ENCODE measurements at regions not wholly inside any gene's neighbourhood (a gene's known extent, or its start where the extent isn't known, plus 50 kb on each side); places are given as distances from the start of the nearest gene placed in this dataset.

DNA sequence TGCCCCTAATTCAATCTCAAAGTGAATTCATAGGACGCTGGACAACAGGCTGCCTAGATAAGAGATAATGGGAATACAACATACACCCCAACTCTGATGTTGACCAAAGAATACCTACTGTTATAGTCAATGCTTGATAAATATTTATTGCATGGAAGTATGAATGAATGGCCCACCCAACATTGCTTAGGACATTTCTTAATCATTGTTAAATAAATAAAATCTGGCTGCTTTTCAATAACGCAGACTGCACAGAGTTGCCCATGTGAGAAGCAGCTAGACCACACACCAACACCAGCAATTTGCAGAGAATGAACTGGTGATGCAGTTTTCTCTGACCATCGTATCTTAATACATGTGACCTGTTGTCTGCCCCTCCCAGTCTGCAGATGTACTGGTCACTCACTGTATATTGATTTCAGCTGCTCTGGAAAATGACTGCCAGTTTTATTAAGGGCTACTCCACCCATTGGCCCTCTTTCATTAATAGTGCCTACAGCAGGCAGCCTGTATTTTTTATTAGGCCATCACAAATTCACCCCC lies 236.2 kb upstream of the WWC1 start:
- Histone ChIP-seq H3K4me3 (ENCODE audit: low read length in 3 of 3) (no peak overlapping the region), H3K9ac (ENCODE audit: low read depth in 1 of 3, low read length in 3 of 3) (no peak overlapping the region), H3K27me3 (ENCODE audit: control insufficient read depth in 3 of 3, insufficient read depth in 3 of 3, low read length in 3 of 3) (no peaks in the 10 kb centered on the region), H3K4me1 (ENCODE audit: control insufficient read depth in 3 of 3, insufficient read depth in 3 of 3, low read length in 3 of 3) (no peaks in the 10 kb centered on the region), H3K9me3 (ENCODE audit: control insufficient read depth in 3 of 3, low read length in 3 of 3) (no peaks in the 10 kb centered on the region), H3K27ac (ENCODE audit: low read depth, low read length) (no peak overlapping the region), H3K36me3 (ENCODE audit: control insufficient read depth in 3 of 3, insufficient read depth in 3 of 3, low read length in 3 of 3) (no peaks in the 10 kb centered on the region)

DNA sequence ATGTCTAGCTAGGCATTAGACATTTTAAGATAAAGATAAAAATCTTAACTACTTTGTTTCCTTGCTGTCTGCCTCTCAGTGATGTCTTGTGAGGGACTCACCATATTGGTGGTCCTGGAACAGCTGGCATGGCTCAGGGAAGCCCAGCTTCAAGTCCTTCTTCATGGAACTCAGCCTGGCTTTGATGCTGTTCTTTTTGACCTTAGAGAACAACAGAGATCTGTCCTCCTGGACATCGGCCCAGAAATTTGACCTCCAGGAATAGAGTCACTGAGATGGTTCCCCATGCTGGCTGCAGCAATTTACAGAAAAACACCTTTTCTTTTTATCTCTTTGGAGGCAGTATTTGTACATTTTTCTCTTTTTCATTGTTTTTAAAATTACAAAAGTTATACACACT lies 235.5 kb upstream of the WWC1 start:
- Histone ChIP-seq H3K27me3 (ENCODE audit: control insufficient read depth in 3 of 3, insufficient read depth in 3 of 3, low read length in 3 of 3) (no peaks in the 10 kb centered on the region), H3K4me3 (ENCODE audit: low read length in 3 of 3) (no peak overlapping the region), H3K9ac (ENCODE audit: low read depth in 1 of 3, low read length in 3 of 3) (no peak overlapping the region), H3K27ac (ENCODE audit: low read depth, low read length) (no peak overlapping the region), H3K36me3 (ENCODE audit: control insufficient read depth in 3 of 3, insufficient read depth in 3 of 3, low read length in 3 of 3) (no peaks in the 10 kb centered on the region), H3K9me3 (ENCODE audit: control insufficient read depth in 3 of 3, low read length in 3 of 3) (no peaks in the 10 kb centered on the region), H3K4me1 (ENCODE audit: control insufficient read depth in 3 of 3, insufficient read depth in 3 of 3, low read length in 3 of 3) (no peaks in the 10 kb centered on the region)

DNA sequence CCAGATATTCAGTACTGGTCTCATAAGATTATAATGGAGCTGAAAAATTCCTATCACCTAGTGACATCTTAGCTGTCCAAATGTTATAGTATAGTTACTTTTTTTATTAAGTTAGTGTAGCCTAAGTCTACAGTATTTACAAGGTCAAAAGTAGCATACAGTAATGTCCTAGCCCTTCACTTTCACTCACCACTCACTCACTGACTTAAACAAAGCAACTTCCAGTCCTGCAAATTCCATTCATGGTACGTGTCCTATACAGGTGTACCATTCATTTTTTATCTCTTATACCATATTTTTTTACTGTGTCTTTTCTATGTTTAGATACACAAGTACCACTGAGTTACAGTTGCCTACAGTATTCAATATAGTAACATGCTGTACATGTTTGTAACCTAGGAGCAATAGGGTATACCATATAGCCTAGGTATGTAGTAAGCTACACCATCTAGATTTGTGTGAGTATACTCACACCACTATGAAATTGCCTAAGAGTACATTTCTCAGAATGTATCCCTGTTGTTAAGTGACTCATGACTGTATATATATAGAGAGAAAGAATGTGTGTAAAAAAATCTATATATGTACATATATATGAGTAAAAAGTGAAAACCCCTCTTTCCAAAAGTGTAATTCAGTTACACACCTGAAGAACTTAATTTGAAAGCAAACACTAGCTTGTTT lies 234.8 kb upstream of the WWC1 start:
- no peak overlapping the region for H3K27ac ChIP-seq (ENCODE audit: low read depth, low read length)
- no peaks in the 10 kb centered on the region for H3K36me3 ChIP-seq (ENCODE audit: control insufficient read depth in 3 of 3, insufficient read depth in 3 of 3, low read length in 3 of 3)

DNA sequence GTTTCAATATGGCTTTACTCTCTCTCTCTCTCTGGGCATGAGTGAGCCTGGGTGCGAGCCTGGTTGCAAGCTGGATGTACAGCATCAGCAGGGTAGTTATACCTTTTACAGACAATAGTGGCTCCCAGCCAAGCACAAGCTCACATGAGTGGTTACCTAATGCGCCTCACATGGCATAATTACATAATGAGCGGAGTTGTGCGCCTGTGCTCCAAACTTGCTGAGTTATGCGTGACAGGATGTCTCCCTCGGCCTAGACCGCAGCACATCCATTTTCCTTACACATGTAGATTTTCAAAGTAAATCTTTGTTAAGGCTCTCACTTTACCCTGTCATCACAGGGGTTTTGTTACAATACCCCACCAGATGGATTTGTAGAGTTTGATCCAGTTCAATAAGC lies 233.5 kb upstream of the WWC1 start:
- H3K4me1 ChIP-seq (ENCODE audit: control insufficient read depth in 3 of 3, insufficient read depth in 3 of 3, low read length in 3 of 3) = no peaks in the 10 kb centered on the region
- no peak overlapping the region for H3K4me3 ChIP-seq (ENCODE audit: low read length in 3 of 3)
- no peaks in the 10 kb centered on the region for H3K36me3 ChIP-seq (ENCODE audit: control insufficient read depth in 3 of 3, insufficient read depth in 3 of 3, low read length in 3 of 3)
- H3K9ac ChIP-seq (ENCODE audit: low read depth in 1 of 3, low read length in 3 of 3) = no peak overlapping the region
- H3K27ac ChIP-seq (ENCODE audit: low read depth, low read length) = no peak overlapping the region
- H3K9me3 ChIP-seq (ENCODE audit: control insufficient read depth in 3 of 3, low read length in 3 of 3) = no peaks in the 10 kb centered on the region
- no peaks in the 10 kb centered on the region for H3K27me3 ChIP-seq (ENCODE audit: control insufficient read depth in 3 of 3, insufficient read depth in 3 of 3, low read length in 3 of 3)

More for the DNA sequence above, 234.8 kb upstream of the WWC1 start:
- Histone ChIP-seq H3K4me1 (ENCODE audit: control insufficient read depth in 3 of 3, insufficient read depth in 3 of 3, low read length in 3 of 3) (no peaks in the 10 kb centered on the region), H3K9me3 (ENCODE audit: control insufficient read depth in 3 of 3, low read length in 3 of 3) (no peaks in the 10 kb centered on the region), H3K9ac (ENCODE audit: low read depth in 1 of 3, low read length in 3 of 3) (no peak overlapping the region), H3K27me3 (ENCODE audit: control insufficient read depth in 3 of 3, insufficient read depth in 3 of 3, low read length in 3 of 3) (no peaks in the 10 kb centered on the region), H3K4me3 (ENCODE audit: low read length in 3 of 3) (no peak overlapping the region)

DNA sequence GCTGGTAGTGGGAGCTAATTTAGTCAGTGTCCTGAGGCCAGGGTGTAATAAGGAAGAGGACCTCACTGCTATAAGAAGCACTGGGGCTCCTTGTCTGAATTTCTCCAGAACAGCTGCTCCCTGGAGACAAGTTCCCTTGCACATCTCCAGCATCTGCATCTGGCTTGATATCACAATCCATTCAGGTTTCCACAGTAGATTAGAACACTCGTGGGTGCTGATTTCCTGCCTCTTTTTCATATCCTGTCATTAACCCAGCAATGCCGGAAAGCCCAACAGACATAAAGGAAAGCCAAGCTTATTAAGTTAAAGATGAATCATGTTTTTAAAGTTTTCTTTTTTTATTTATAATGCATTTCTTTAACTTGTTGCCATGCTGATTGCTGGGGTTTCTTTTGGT lies 232.3 kb upstream of the WWC1 start:
- H3K36me3 ChIP-seq (ENCODE audit: control insufficient read depth in 3 of 3, insufficient read depth in 3 of 3, low read length in 3 of 3) = no peaks in the 10 kb centered on the region
- H3K27me3 ChIP-seq (ENCODE audit: control insufficient read depth in 3 of 3, insufficient read depth in 3 of 3, low read length in 3 of 3) = no peaks in the 10 kb centered on the region
- H3K9me3 ChIP-seq (ENCODE audit: control insufficient read depth in 3 of 3, low read length in 3 of 3) = no peaks in the 10 kb centered on the region
- H3K4me1 ChIP-seq (ENCODE audit: control insufficient read depth in 3 of 3, insufficient read depth in 3 of 3, low read length in 3 of 3) = no peaks in the 10 kb centered on the region
- no peak overlapping the region for H3K4me3 ChIP-seq (ENCODE audit: low read length in 3 of 3)
- H3K9ac ChIP-seq (ENCODE audit: low read depth in 1 of 3, low read length in 3 of 3) = no peak overlapping the region
- no peak overlapping the region for H3K27ac ChIP-seq (ENCODE audit: low read depth, low read length)

DNA sequence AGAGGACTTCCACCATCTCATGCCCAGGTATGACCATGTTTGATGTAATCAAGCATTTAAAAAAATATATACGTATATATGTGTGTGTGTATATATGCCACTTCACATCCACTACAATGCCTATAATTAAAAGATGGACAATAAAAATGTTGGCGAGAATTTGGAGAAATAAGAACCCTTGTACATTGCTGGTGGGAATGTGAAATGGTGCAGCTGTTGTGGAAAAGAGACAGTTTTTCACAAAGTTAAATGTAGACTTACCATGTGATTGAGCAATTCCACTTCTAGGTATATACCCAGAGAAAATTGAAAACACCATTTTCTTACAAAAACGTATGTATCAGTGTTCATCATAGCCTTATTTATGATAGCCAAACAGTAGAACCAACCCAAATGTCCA lies 229.2 kb upstream of the WWC1 start:
- no peaks in the 10 kb centered on the region for H3K27me3 ChIP-seq (ENCODE audit: control insufficient read depth in 3 of 3, insufficient read depth in 3 of 3, low read length in 3 of 3)
- no peaks in the 10 kb centered on the region for H3K4me1 ChIP-seq (ENCODE audit: control insufficient read depth in 3 of 3, insufficient read depth in 3 of 3, low read length in 3 of 3)
- no peaks in the 10 kb centered on the region for H3K9me3 ChIP-seq (ENCODE audit: control insufficient read depth in 3 of 3, low read length in 3 of 3)
- H3K9ac ChIP-seq (ENCODE audit: low read depth in 1 of 3, low read length in 3 of 3) = no peak overlapping the region
- no peak overlapping the region for H3K27ac ChIP-seq (ENCODE audit: low read depth, low read length)
- H3K4me3 ChIP-seq (ENCODE audit: low read length in 3 of 3) = no peak overlapping the region
- no peaks in the 10 kb centered on the region for H3K36me3 ChIP-seq (ENCODE audit: control insufficient read depth in 3 of 3, insufficient read depth in 3 of 3, low read length in 3 of 3)

DNA sequence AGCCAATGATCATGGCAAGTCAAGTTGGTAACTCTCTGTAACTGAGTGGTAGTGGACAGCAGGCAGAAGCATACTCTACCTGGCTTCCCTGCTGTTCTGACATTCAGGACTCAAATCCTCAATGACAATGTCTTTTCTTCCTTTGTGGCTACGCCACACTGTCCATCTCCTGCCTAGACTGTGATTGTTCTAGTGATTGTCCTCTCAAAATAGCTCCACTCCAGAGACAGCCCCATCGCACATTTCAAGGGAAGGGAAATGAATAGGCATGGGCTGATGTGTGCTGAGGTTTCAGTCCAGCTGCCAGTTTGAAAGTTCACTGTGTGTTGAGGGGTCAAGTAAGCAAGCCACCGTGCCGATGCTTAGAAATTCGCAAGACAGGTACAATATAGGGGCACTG lies 227.0 kb upstream of the WWC1 start:
- H3K9me3 ChIP-seq (ENCODE audit: control insufficient read depth in 3 of 3, low read length in 3 of 3) = no peaks in the 10 kb centered on the region
- no peak overlapping the region for H3K27ac ChIP-seq (ENCODE audit: low read depth, low read length)
- no peak overlapping the region for H3K4me3 ChIP-seq (ENCODE audit: low read length in 3 of 3)

DNA sequence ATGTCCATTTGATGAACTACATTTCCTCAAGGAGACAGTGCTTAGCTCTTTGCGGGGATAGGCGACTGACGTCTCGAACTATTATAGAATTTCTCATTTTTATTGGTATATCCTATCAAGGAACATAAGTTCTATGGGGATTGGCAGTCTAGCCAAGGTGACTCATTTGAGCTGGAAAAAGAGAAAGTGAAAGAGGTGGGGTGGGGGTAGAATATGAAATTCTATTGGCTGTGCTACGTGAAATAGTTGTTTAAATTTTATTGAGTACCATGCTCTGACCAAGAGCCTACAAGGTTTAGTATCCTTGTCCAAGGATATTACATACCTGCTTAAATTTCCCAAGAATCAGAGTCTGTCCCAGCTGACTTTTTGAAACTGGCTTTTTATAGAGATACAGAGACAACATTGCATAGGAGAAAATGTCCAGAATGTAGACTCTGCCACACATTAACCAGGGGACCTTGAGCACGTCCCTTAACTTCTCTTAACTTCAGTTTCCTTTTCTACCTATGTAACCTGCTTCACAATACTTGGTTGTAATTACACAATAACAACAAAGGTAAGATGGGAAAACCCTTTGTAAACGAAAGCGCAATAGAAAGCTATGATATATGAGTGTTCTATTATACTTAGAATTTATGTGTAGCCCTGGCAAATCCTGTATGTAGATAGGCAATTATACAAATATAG lies 226.4 kb upstream of the WWC1 start:
- no peak overlapping the region for H3K4me3 ChIP-seq (ENCODE audit: low read length in 3 of 3)
- no peak overlapping the region for H3K27ac ChIP-seq (ENCODE audit: low read depth, low read length)
- H3K4me1 ChIP-seq (ENCODE audit: control insufficient read depth in 3 of 3, insufficient read depth in 3 of 3, low read length in 3 of 3) = no peaks in the 10 kb centered on the region
- no peaks in the 10 kb centered on the region for H3K9me3 ChIP-seq (ENCODE audit: control insufficient read depth in 3 of 3, low read length in 3 of 3)
- no peaks in the 10 kb centered on the region for H3K27me3 ChIP-seq (ENCODE audit: control insufficient read depth in 3 of 3, insufficient read depth in 3 of 3, low read length in 3 of 3)
- no peak overlapping the region for H3K9ac ChIP-seq (ENCODE audit: low read depth in 1 of 3, low read length in 3 of 3)
- no peaks in the 10 kb centered on the region for H3K36me3 ChIP-seq (ENCODE audit: control insufficient read depth in 3 of 3, insufficient read depth in 3 of 3, low read length in 3 of 3)

More for the DNA sequence above, 227.0 kb upstream of the WWC1 start:
- Histone ChIP-seq H3K36me3 (ENCODE audit: control insufficient read depth in 3 of 3, insufficient read depth in 3 of 3, low read length in 3 of 3) (no peaks in the 10 kb centered on the region), H3K27me3 (ENCODE audit: control insufficient read depth in 3 of 3, insufficient read depth in 3 of 3, low read length in 3 of 3) (no peaks in the 10 kb centered on the region), H3K9ac (ENCODE audit: low read depth in 1 of 3, low read length in 3 of 3) (no peak overlapping the region), H3K4me1 (ENCODE audit: control insufficient read depth in 3 of 3, insufficient read depth in 3 of 3, low read length in 3 of 3) (no peaks in the 10 kb centered on the region)

DNA sequence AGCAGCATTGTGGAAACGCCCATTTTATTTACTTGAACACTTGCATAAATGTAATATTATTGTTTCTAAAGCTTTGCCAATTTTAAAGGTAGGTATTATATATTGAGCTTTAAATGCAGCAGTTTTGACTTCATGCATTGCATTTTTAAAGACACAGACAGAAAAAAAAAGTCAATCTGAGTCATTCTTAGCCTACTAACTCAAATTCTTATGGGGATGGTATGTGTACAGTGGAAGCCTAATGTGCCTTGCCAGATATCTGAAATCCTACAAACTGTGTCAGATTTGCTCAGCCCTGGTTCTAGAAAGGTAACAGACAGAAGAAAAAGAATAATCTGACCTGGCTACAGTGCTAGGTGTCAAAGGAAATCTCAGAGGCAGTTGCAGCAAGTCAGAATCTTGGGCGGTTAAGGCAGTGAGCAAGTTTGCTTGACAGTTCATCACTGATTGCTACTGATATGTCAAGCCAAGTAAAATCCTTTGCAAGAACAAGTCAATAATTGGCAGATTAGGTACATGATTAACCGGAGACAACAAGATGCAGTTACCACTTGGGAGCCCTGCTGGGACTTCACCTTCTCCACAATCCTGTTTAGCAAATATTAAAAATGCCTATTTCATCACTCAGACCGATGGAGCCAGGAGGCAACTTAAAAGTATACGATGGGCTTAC lies 224.8 kb upstream of the WWC1 start:
- H3K4me3 ChIP-seq (ENCODE audit: low read length in 3 of 3) = no peak overlapping the region
- H3K27ac ChIP-seq (ENCODE audit: low read depth, low read length) = no peak overlapping the region
- H3K9ac ChIP-seq (ENCODE audit: low read depth in 1 of 3, low read length in 3 of 3) = no peak overlapping the region
- H3K4me1 ChIP-seq (ENCODE audit: control insufficient read depth in 3 of 3, insufficient read depth in 3 of 3, low read length in 3 of 3) = no peaks in the 10 kb centered on the region
- H3K9me3 ChIP-seq (ENCODE audit: control insufficient read depth in 3 of 3, low read length in 3 of 3) = no peaks in the 10 kb centered on the region
- H3K36me3 ChIP-seq (ENCODE audit: control insufficient read depth in 3 of 3, insufficient read depth in 3 of 3, low read length in 3 of 3) = no peaks in the 10 kb centered on the region
- H3K27me3 ChIP-seq (ENCODE audit: control insufficient read depth in 3 of 3, insufficient read depth in 3 of 3, low read length in 3 of 3) = no peaks in the 10 kb centered on the region

DNA sequence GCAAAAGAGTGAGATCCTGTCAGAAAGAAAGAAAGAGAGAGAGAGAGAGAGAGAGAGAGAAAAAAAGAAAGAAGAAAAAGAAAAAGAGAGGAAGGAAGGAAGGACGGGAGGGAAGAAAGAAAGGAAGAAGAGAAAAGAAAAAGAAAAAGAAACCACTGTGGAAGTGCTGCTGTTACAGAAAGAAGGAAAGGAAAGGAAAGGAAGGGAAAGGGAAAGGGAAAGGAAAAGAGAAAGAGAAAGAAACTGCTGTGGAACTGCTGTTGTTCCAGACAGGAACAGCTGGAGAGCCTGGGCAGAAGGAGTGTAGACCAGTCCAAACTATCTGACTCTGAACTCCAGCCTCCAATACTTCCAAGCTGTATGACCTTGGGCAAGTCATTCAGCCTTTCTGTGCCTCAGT lies 220.7 kb upstream of the WWC1 start:
- no peak overlapping the region for H3K4me3 ChIP-seq (ENCODE audit: low read length in 3 of 3)
- H3K9ac ChIP-seq (ENCODE audit: low read depth in 1 of 3, low read length in 3 of 3) = no peak overlapping the region

More for the DNA sequence above, 220.7 kb upstream of the WWC1 start:
- no peak overlapping the region for H3K27ac ChIP-seq (ENCODE audit: low read depth, low read length)
- H3K4me1 ChIP-seq (ENCODE audit: control insufficient read depth in 3 of 3, insufficient read depth in 3 of 3, low read length in 3 of 3) = no peaks in the 10 kb centered on the region
- H3K27me3 ChIP-seq (ENCODE audit: control insufficient read depth in 3 of 3, insufficient read depth in 3 of 3, low read length in 3 of 3) = no peaks in the 10 kb centered on the region
- no peaks in the 10 kb centered on the region for H3K9me3 ChIP-seq (ENCODE audit: control insufficient read depth in 3 of 3, low read length in 3 of 3)
- H3K36me3 ChIP-seq (ENCODE audit: control insufficient read depth in 3 of 3, insufficient read depth in 3 of 3, low read length in 3 of 3) = no peaks in the 10 kb centered on the region

Data from skeletal muscle tissue (tissue), 3 donors.